ENCODE measurements at regions not wholly inside any gene's neighbourhood (a gene's known extent, or its start where the extent isn't known, plus 50 kb on each side); places are given as distances from the start of the nearest gene placed in this dataset.

- no peak for TF ChIP-seq CTCF (IDR thresholded peaks at IDR 0.05; ENCODE audit: insufficient read depth, low read length, missing control alignments)
- H3K4me3 ChIP-seq (ENCODE audit: low read depth, low read length), result no peak overlapping the region
- ChIA-PET POLR2A (no interaction called here), CTCF (no interaction called here)
- DNase-seq (ENCODE audit: low read depth, low spot score), result no peak
Observed at GRCh38 chr11:119809346-119809745, 80.3 kb upstream of the NECTIN1 start.

GRCh38 chr11:119808407-119809185, 79.6 kb upstream of the NECTIN1 start:
- CTCF ChIA-PET, result no interaction called here
- TF ChIP-seq CTCF (IDR thresholded peaks at IDR 0.05; ENCODE audit: insufficient read depth, low read length, missing control alignments), result no peak
- no peak for DNase-seq (ENCODE audit: low read depth, low spot score)
- POLR2A ChIA-PET, result no interaction called here
- no peak overlapping the region for H3K4me3 ChIP-seq (ENCODE audit: low read depth, low read length)

- no peak overlapping the region for H3K4me3 ChIP-seq (ENCODE audit: low read depth, low read length)
- CTCF ChIA-PET, result interaction anchor here (1.5 kb wide), 1 partner anchor 14 kb away, joined by 4 read pairs; no protein-coding TSS in a partner anchor
- DNase-seq (ENCODE audit: low read depth, low spot score), result no peak
- no peak for TF ChIP-seq CTCF (IDR thresholded peaks at IDR 0.05; ENCODE audit: insufficient read depth, low read length, missing control alignments)
- POLR2A ChIA-PET, result no interaction called here
Observed at GRCh38 chr11:119807841-119808240, 78.8 kb upstream of the NECTIN1 start.

- no peak for TF ChIP-seq CTCF (IDR thresholded peaks at IDR 0.05; ENCODE audit: insufficient read depth, low read length, missing control alignments)
- POLR2A ChIA-PET, result no interaction called here
- CTCF ChIA-PET, result interaction anchor here (1.5 kb wide), 1 partner anchor 14 kb away, joined by 4 read pairs; no protein-coding TSS in a partner anchor
- no peak for DNase-seq (ENCODE audit: low read depth, low spot score)
- H3K4me3 ChIP-seq (ENCODE audit: low read depth, low read length), result no peak overlapping the region
Observed at GRCh38 chr11:119807402-119807801, 78.4 kb upstream of the NECTIN1 start.

GRCh38 chr11:119806064-119806915, 77.3 kb upstream of the NECTIN1 start:
- ChIA-PET POLR2A (no interaction called here), CTCF (interaction anchor here (1.5 to 2.2 kb wide), 2 partner anchors 13 to 77 kb away, joined by 4 to 5 read pairs; partner anchors contain the start of gene NECTIN1)
- DNase-seq (ENCODE audit: low read depth, low spot score), result no peak
- H3K4me3 ChIP-seq (ENCODE audit: low read depth, low read length), result no peak overlapping the region
- no peak for TF ChIP-seq CTCF (IDR thresholded peaks at IDR 0.05; ENCODE audit: insufficient read depth, low read length, missing control alignments)

- CTCF ChIA-PET, result interaction anchor here (2.2 kb wide), 1 partner anchor 76 kb away, joined by 5 read pairs; the partner anchor contains the start of gene NECTIN1
- no peak overlapping the region for H3K4me3 ChIP-seq (ENCODE audit: low read depth, low read length)
- POLR2A ChIA-PET, result no interaction called here
- no peak for DNase-seq (ENCODE audit: low read depth, low spot score)
- no peak for TF ChIP-seq CTCF (IDR thresholded peaks at IDR 0.05; ENCODE audit: insufficient read depth, low read length, missing control alignments)
Observed at GRCh38 chr11:119805663-119806062, 76.7 kb upstream of the NECTIN1 start.
